Transverse colon (tissue), 4 donors: ENCODE measurements at regions not wholly inside any gene's neighbourhood (a gene's known extent, or its start where the extent isn't known, plus 50 kb on each side); places are given as distances from the start of the nearest gene placed in this dataset.

ENCODE experiments used
- DNase-seq: peaks from one replicate; pipeline ENCODE4 v3.0.0-alpha.2; 2019
- H3K27ac ChIP-seq, 4 donors: fragments of 200-600 bp; sonication (generic); 2 replicates each; pipeline ENCODE4 v1.5.1; 2016 to 2018; ENCODE audit warnings: inconsistent platforms in 4 of 4
- H3K27me3 ChIP-seq: fragments of 200-600 bp; sonication (generic); 2 replicates; pipeline ENCODE4 v1.5.1; 2017; ENCODE audit warnings: inconsistent platforms
- H3K36me3 ChIP-seq, 4 donors: fragments of 200-600 bp; sonication (generic); 2 replicates each; pipeline ENCODE4 v1.5.1; 2017 to 2019; ENCODE audit warnings: inconsistent platforms in 4 of 4
- H3K4me1 ChIP-seq, 4 donors: fragments of 200-600 bp; sonication (generic); 2 replicates each; pipeline ENCODE4 v1.5.1; 2017 to 2020; ENCODE audit warnings: inconsistent platforms in 4 of 4
- H3K4me3 ChIP-seq, 4 donors: fragments of 200-600 bp; sonication (generic); 1 replicate in 1 of 4; 2 replicates in 3 of 4; pipeline versions ENCODE4 v1.5.1 to v1.6.1; 2017 to 2019; ENCODE audit warnings: inconsistent platforms in 4 of 4
- H3K9me3 ChIP-seq, 2 donors: fragments of 200-600 bp; sonication (generic); 2 replicates each; pipeline ENCODE4 v1.5.1; 2017 to 2019; ENCODE audit warnings: inconsistent platforms in 2 of 2
- CTCF ChIP-seq, 5 experiments: fragments of 200-600 bp in 3 of 5; fragments of 450-650 bp in 2 of 5; sonication (generic) in 3 of 5; IDR thresholded peaks; 1 replicate in 2 of 5; 2 replicates in 3 of 5; pipeline ENCODE4 v1.5.1; 2016 to 2017; ENCODE audit warnings: antibody characterized with exemption in 5 of 5, inconsistent platforms in 3 of 5, mild to moderate bottlenecking in 2 of 5, moderate library complexity in 1 of 5
- EP300 ChIP-seq: sonication (generic); formaldehyde crosslinking; IDR thresholded peaks from one replicate; pipeline ENCODE4 v1.6.1; 2017; ENCODE audit warnings: antibody characterized with exemption, low read depth
- POLR2A ChIP-seq: fragments of 450-650 bp; IDR thresholded peaks from one replicate; pipeline ENCODE4 v1.6.1; 2016; ENCODE audit warnings: antibody characterized with exemption, mild to moderate bottlenecking, moderate library complexity
- POLR2AphosphoS5 ChIP-seq, 3 donors: sonication (generic); formaldehyde crosslinking; IDR thresholded peaks; one replicate each; pipeline ENCODE4 v1.6.1; 2016; ENCODE audit warnings: antibody characterized with exemption in 3 of 3
- WGBS, 2 donors: methylation state at CpG; one replicate each; pipeline ENCODE4 v1.1.5; 2018; ENCODE audit warnings: low coverage in 1 of 2; 5-methylcytosine and 5-hydroxymethylcytosine counted together
- in situ Hi-C, 4 donors: fragments of 200-750 bp; cut with MboI; loops; one replicate each; pipeline versions ENCODE4 v1.15.0 to v1.15.1; 2017; ENCODE audit warnings: low sequenced_read_pairs in 3 of 4, low pct_ligation_motif_present in 1 of 4, low pct_unique_long_range_greater_than_20kb in 1 of 4
- intact Hi-C: fragments of 100-400 bp; cut with DNase I; formaldehyde crosslinking; loops from one replicate; pipeline ENCODE4 v1.15.1; 2023; ENCODE audit warnings: low total_unique reads

- H3K4me1 ChIP-seq, result peaks cover 0 to 15% (median 0%) of the 10 kb centered on the region in 4 donors
- in situ Hi-C loops (no loop called here), intact Hi-C loops (no loop called here)
- no peaks in the 10 kb centered on the region for H3K9me3 ChIP-seq
- H3K36me3 ChIP-seq, result no peaks in the 10 kb centered on the region
- DNase-seq, result no peak
- H3K4me3 ChIP-seq, result no peak overlapping the region
- no peaks in the 10 kb centered on the region for H3K27me3 ChIP-seq
- no peak for TF ChIP-seq POLR2A
- no peak for TF ChIP-seq EP300
- TF ChIP-seq POLR2AphosphoS5 (IDR thresholded peaks at IDR 0.05), result no peak
- no peak for TF ChIP-seq CTCF (IDR thresholded peaks at IDR 0.05)
- no peak overlapping the region for H3K27ac ChIP-seq
- 85 to 90% methylated on average over 6 to 7 of the region's 7 CpGs for WGBS, 2 donors
Observed at GRCh38 chr10:6305401-6306321, 102.9 kb downstream of the PFKFB3 start.

- in situ Hi-C loops, result no loop called here
- Histone ChIP-seq H3K27ac (no peak overlapping the region), H3K9me3 (no peaks in the 10 kb centered on the region), H3K4me3 (no peak overlapping the region), H3K4me1 (peaks cover 0 to 2% (median 0%) of the 10 kb centered on the region in 4 donors), H3K27me3 (no peaks in the 10 kb centered on the region), H3K36me3 (no peaks in the 10 kb centered on the region)
- intact Hi-C loops, result no loop called here
- 93% methylated on average over 4 of the region's 4 CpGs; no CpG with 5 or more reads in 1 of the 2 donors for WGBS, 2 donors
- no peak for DNase-seq
- TF ChIP-seq EP300 (no peak), POLR2AphosphoS5 (IDR thresholded peaks at IDR 0.05) (no peak), POLR2A (no peak)
Observed at GRCh38 chr10:6306917-6307316, 104.2 kb downstream of the PFKFB3 start.

- Histone ChIP-seq H3K27me3 (no peaks in the 10 kb centered on the region), H3K27ac (no peak overlapping the region), H3K4me1 (peaks cover 0 to under 1% (median under 1%) of the 10 kb centered on the region in 4 donors), H3K4me3 (no peak overlapping the region), H3K9me3 (no peaks in the 10 kb centered on the region), H3K36me3 (no peaks in the 10 kb centered on the region)
- intact Hi-C loops, result no loop called here
- in situ Hi-C loops, result no loop called here
- 94 to 100% methylated on average over 2 to 4 of the region's 4 CpGs for WGBS, 2 donors
- no peak for TF ChIP-seq CTCF (IDR thresholded peaks at IDR 0.05)
- no peak for DNase-seq
Observed at GRCh38 chr10:6309816-6310215, 107.1 kb downstream of the PFKFB3 start.

GRCh38 chr10:6310977-6311376, 108.2 kb downstream of the PFKFB3 start:
- TF ChIP-seq EP300, result no peak
- TF ChIP-seq POLR2A, result no peak
- TF ChIP-seq CTCF (IDR thresholded peaks at IDR 0.05), result no peak
- no peak for TF ChIP-seq POLR2AphosphoS5 (IDR thresholded peaks at IDR 0.05)
- WGBS, 2 donors, result 89 to 100% methylated on average over 3 to 4 of the region's 4 CpGs
- no peak overlapping the region for H3K27ac ChIP-seq
- no peaks in the 10 kb centered on the region for H3K36me3 ChIP-seq
- DNase-seq, result no peak
- in situ Hi-C loops, result no loop called here
- no peaks in the 10 kb centered on the region for H3K9me3 ChIP-seq
- H3K4me3 ChIP-seq, result no peak overlapping the region
- intact Hi-C loops, result no loop called here
- peaks cover 0 to 6% (median 3%) of the 10 kb centered on the region in 4 donors for H3K4me1 ChIP-seq
- H3K27me3 ChIP-seq, result no peaks in the 10 kb centered on the region
